ENCODE measurements at regions not wholly inside any gene's neighbourhood (a gene's known extent, or its start where the extent isn't known, plus 50 kb on each side); places are given as distances from the start of the nearest gene placed in this dataset.

- no peak for TF ChIP-seq POU6F1 (CRISPR knock-in tag; IDR thresholded peaks at IDR 0.05; ENCODE audit: borderline replicate concordance, low read depth)
- TF ChIP-seq TOX (CRISPR knock-in tag; IDR thresholded peaks at IDR 0.05; ENCODE audit: borderline replicate concordance): no peak
- no peak for TF ChIP-seq ESRRG (CRISPR knock-in tag; IDR thresholded peaks at IDR 0.05)
Observed at GRCh38 chr2:60079562-60079961, 473.9 kb downstream of the BCL11A start (continued).

- no peak for TF ChIP-seq CSDC2 (CRISPR knock-in tag; IDR thresholded peaks at IDR 0.05)
- TF ChIP-seq ARNTL (CRISPR knock-in tag; IDR thresholded peaks at IDR 0.05; ENCODE audit: borderline replicate concordance, low read depth): no peak
- TF ChIP-seq, protein P1, sequence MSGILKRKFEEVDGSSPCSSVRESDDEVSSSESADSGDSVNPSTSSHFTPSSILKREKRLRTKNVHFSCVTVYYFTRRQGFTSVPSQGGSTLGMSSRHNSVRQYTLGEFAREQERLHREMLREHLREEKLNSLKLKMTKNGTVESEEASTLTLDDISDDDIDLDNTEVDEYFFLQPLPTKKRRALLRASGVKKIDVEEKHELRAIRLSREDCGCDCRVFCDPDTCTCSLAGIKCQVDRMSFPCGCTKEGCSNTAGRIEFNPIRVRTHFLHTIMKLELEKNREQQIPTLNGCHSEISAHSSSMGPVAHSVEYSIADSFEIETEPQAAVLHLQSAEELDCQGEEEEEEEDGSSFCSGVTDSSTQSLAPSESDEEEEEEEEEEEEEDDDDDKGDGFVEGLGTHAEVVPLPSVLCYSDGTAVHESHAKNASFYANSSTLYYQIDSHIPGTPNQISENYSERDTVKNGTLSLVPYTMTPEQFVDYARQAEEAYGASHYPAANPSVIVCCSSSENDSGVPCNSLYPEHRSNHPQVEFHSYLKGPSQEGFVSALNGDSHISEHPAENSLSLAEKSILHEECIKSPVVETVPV (CRISPR knock-in tag; IDR thresholded peaks at IDR 0.05): no peak
- TF ChIP-seq TCF4 (CRISPR knock-in tag; IDR thresholded peaks at IDR 0.05; ENCODE audit: borderline replicate concordance): no peak
- no peak for ATAC-seq
Observed at GRCh38 chr2:60075048-60075447, 478.4 kb downstream of the BCL11A start.

DNA sequence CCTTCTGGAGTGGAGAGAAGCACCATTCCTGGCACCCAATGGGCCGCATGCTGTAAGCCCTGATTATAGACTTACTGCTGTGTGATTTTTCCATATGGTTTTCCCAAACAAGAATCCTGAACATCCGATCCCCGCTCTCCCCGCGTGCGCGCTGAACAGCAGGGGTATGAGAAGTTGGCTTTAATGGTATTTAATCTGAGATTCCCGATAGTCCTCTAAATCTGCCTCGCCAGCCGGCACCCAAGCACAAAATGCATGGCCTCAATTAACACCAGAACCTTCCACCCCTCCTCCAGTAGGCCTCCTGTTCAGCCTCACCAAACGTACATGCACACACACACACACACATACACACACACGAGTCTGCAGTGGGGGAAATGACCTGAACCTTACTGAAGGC, 480.3 kb downstream of the BCL11A start:
- ATAC-seq: no peak
- TF ChIP-seq ZFP3 (CRISPR knock-in tag; IDR thresholded peaks at IDR 0.05) (no peak), ZFP30 (CRISPR knock-in tag; IDR thresholded peaks at IDR 0.05) (no peak), TSHZ2 (CRISPR knock-in tag; IDR thresholded peaks at IDR 0.05) (no peak), BACH2 (CRISPR knock-in tag; IDR thresholded peaks at IDR 0.05; ENCODE audit: borderline replicate concordance) (no peak), ISL1 (CRISPR knock-in tag; IDR thresholded peaks at IDR 0.05) (no peak), POU6F1 (CRISPR knock-in tag; IDR thresholded peaks at IDR 0.05; ENCODE audit: borderline replicate concordance, low read depth) (no peak), ZC3H10 (CRISPR knock-in tag; IDR thresholded peaks at IDR 0.05) (no peak), ZNF565 (CRISPR knock-in tag; conservative IDR thresholded peaks at IDR 0.05; ENCODE audit: low read depth) (no peak), GLIS3 (CRISPR knock-in tag; IDR thresholded peaks at IDR 0.05) (no peak), ARNTL (CRISPR knock-in tag; IDR thresholded peaks at IDR 0.05; ENCODE audit: borderline replicate concordance, low read depth) (no peak), ZNF70 (CRISPR knock-in tag; IDR thresholded peaks at IDR 0.05) (no peak), OSR1 (CRISPR knock-in tag; IDR thresholded peaks at IDR 0.05) (no peak), ESRRG (CRISPR knock-in tag; IDR thresholded peaks at IDR 0.05) (no peak), TCF4 (CRISPR knock-in tag; IDR thresholded peaks at IDR 0.05; ENCODE audit: borderline replicate concordance) (no peak), ZNF8 (CRISPR knock-in tag; IDR thresholded peaks at IDR 0.05) (no peak)
- TF ChIP-seq, protein P2, sequence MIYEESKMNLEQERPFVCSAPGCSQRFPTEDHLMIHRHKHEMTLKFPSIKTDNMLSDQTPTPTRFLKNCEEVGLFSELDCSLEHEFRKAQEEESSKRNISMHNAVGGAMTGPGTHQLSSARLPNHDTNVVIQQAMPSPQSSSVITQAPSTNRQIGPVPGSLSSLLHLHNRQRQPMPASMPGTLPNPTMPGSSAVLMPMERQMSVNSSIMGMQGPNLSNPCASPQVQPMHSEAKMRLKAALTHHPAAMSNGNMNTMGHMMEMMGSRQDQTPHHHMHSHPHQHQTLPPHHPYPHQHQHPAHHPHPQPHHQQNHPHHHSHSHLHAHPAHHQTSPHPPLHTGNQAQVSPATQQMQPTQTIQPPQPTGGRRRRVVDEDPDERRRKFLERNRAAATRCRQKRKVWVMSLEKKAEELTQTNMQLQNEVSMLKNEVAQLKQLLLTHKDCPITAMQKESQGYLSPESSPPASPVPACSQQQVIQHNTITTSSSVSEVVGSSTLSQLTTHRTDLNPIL (CRISPR knock-in tag; IDR thresholded peaks at IDR 0.05; ENCODE audit: low read depth): no peak
- TF ChIP-seq, protein P1 (CRISPR knock-in tag; IDR thresholded peaks at IDR 0.05): no peak
